HCT116 (cell line): ENCODE measurements at regions not wholly inside any gene's neighbourhood (a gene's known extent, or its start where the extent isn't known, plus 50 kb on each side); places are given as distances from the start of the nearest gene placed in this dataset.

ENCODE experiments used
- ATAC-seq: fragments of 200-7000 bp; cut with Tn5 transposase; 2 replicates; pipeline ENCODE4 v1.9.1; 2020; ENCODE audit warnings: mild to moderate bottlenecking, moderate library complexity
- BruUV-seq: library from RNA; stranded (reverse); fragments of 400-500 nt; replicated peaks from 2 replicates; lab custom pipeline; 2021; lab: Mats Ljungman, UMichigan
- CTCF ChIA-PET: fragments of 300-600 bp; sonication (Branson Sonifier 250); formaldehyde crosslinking; loops from one replicate; lab custom pipeline; 2021; ENCODE audit warnings: antibody characterized with exemption; lab: Charles Lee
- POLR2A ChIA-PET: fragments of 300-600, 350-600 bp; sonication (Branson Sonifier 250); formaldehyde crosslinking; loops from one replicate; lab custom pipeline; 2021; ENCODE audit warnings: antibody characterized with exemption; lab: Charles Lee
- RAD21 ChIA-PET, 2 experiments: fragments of 300-600 bp; sonication (Branson Sonifier 250); formaldehyde crosslinking; loops; one replicate each; lab custom pipeline; 2023; ENCODE audit warnings: low total read pairs in 2 of 2; ENCODE audit not compliant: uncharacterized antibody in 2 of 2, unreplicated experiment in 2 of 2, low non-redundant PET in 1 of 2; lab: Charles Lee
- DNase-seq: peaks from one replicate; pipeline ENCODE4 v3.0.0-alpha.2; 2010; ENCODE audit warnings: low read depth, low spot score
- H2AFZ ChIP-seq: fragments of 200-600 bp; shearing (Covaris generic), sonication (generic); 2 replicates; pipeline ENCODE4 v1.6.1; 2017; ENCODE audit warnings: low read depth, mixed run types, mixed read lengths, antibody characterized with exemption, low read length; ENCODE audit not compliant: poor library complexity, severe bottlenecking
- H3K27ac ChIP-seq: 2 replicates; pipeline ENCODE4 v1.5.1; 2012; ENCODE audit warnings: low read depth, low read length
- H3K27me3 ChIP-seq: fragments of 200-600 bp; sonication (generic); 2 replicates; pipeline ENCODE4 v1.6.1; 2016; ENCODE audit warnings: mixed run types, low read length, mixed read lengths; ENCODE audit not compliant: insufficient read depth
- H3K36me3 ChIP-seq, 2 experiments: fragments of 200-500 bp in 1 of 2; fragments of 200-600 bp in 1 of 2; sonication (Bioruptor generic) in 1 of 2; sonication (generic) in 1 of 2; 2 replicates each; pipeline versions ENCODE4 v1.5.1 to v1.6.1; 2014 to 2016; ENCODE audit warnings: low read length in 2 of 2, inconsistent platforms in 1 of 2, mixed read lengths in 1 of 2, mixed run types in 1 of 2; ENCODE audit not compliant: insufficient read depth in 2 of 2, control insufficient read depth in 1 of 2
- H3K4me1 ChIP-seq, 2 experiments: fragments of 200-600 bp in 1 of 2; sonication (generic) in 1 of 2; 2 replicates each; pipeline versions ENCODE4 v1.5.1 to v1.6.1; 2012 to 2017; ENCODE audit warnings: low read length in 2 of 2, inconsistent platforms in 1 of 2, mild to moderate bottlenecking in 1 of 2, mixed read lengths in 1 of 2, mixed run types in 1 of 2, moderate library complexity in 1 of 2; ENCODE audit not compliant: insufficient read depth in 2 of 2, control insufficient read depth in 1 of 2
- H3K4me2 ChIP-seq: fragments of 200-600 bp; sonication (generic); 2 replicates; pipeline ENCODE4 v1.6.1; 2017; ENCODE audit warnings: mixed run types, low read length, mixed read lengths
- H3K4me3 ChIP-seq, 2 experiments: fragments of 200-600 bp in 1 of 2; sonication (generic) in 1 of 2; replicated peaks in 1 of 2; 2 replicates each; pipeline ENCODE4 v1.5.1; 2011 to 2016; ENCODE audit warnings: low read length in 2 of 2, control low read depth in 1 of 2, low read depth in 1 of 2, mild to moderate bottlenecking in 1 of 2, mixed read lengths in 1 of 2, mixed run types in 1 of 2
- H3K79me2 ChIP-seq: fragments of 200-600 bp; sonication (generic); 2 replicates; pipeline ENCODE4 v1.6.1; 2017; ENCODE audit warnings: mild to moderate bottlenecking, mixed run types, low read length, moderate library complexity, mixed read lengths; ENCODE audit not compliant: insufficient read depth
- H3K9ac ChIP-seq: fragments of 200-600 bp; sonication (generic); 2 replicates; pipeline ENCODE4 v1.6.1; 2016; ENCODE audit warnings: low read length, mixed read lengths
- H3K9me2 ChIP-seq: fragments of 200-600 bp; sonication (generic), shearing (Covaris generic); 2 replicates; pipeline ENCODE4 v1.6.1; 2017; ENCODE audit warnings: mixed run types, mild to moderate bottlenecking, moderate library complexity; ENCODE audit not compliant: insufficient read depth
- H3K9me3 ChIP-seq, 2 experiments: fragments of 200-500 bp in 1 of 2; fragments of 200-600 bp in 1 of 2; sonication (Bioruptor generic) in 1 of 2; sonication (generic) in 1 of 2; 2 replicates each; pipeline ENCODE4 v1.6.1; 2014 to 2017; ENCODE audit warnings: low read length in 2 of 2, mixed read lengths in 2 of 2, inconsistent platforms in 1 of 2, low read depth in 1 of 2, mild to moderate bottlenecking in 1 of 2, mixed run types in 1 of 2, moderate library complexity in 1 of 2; ENCODE audit not compliant: control insufficient read depth in 1 of 2, insufficient read depth in 1 of 2
- H4K20me1 ChIP-seq: fragments of 200-600 bp; sonication (generic), shearing (Covaris generic); 2 replicates; pipeline ENCODE4 v1.6.1; 2017; ENCODE audit warnings: mixed run types, mild to moderate bottlenecking, moderate library complexity; ENCODE audit not compliant: insufficient read depth
- EGR1 ChIP-seq: IDR thresholded peaks from 2 replicates; pipeline ENCODE4 v1.6.1; 2012; ENCODE audit warnings: low read depth
- MAX ChIP-seq: IDR thresholded peaks from 2 replicates; pipeline ENCODE4 v1.6.1; 2012
- POLR2AphosphoS5 ChIP-seq: IDR thresholded peaks from 2 replicates; pipeline ENCODE4 v1.6.1; 2011; ENCODE audit warnings: mild to moderate bottlenecking, low read depth, low read length, moderate library complexity
- SIN3A ChIP-seq: IDR thresholded peaks from 2 replicates; pipeline ENCODE4 v1.6.1; 2012; ENCODE audit warnings: low read depth
- SRF ChIP-seq: IDR thresholded peaks from 2 replicates; pipeline ENCODE4 v1.6.1; 2012; ENCODE audit warnings: low read depth
- ZFX ChIP-seq: fragments of 450-650 bp; IDR thresholded peaks from 2 replicates; pipeline ENCODE4 v1.6.1; 2017
- ZNF274 ChIP-seq: fragments of 200-500 bp; sonication (Bioruptor generic); IDR thresholded peaks from 2 replicates; pipeline ENCODE4 v1.6.1; 2014; ENCODE audit warnings: mild to moderate bottlenecking, low read depth, low read length, inconsistent platforms
- intact Hi-C: fragments of 100-400 bp; cut with micrococcal nuclease; formaldehyde crosslinking; loops from 2 replicates; pipeline ENCODE4 v1.10.0; 2022
- TF ChIP-seq, protein P1 (sequence below), 3 experiments: fragments of 200-600 bp in 1 of 3; sonication (generic) in 1 of 3; IDR thresholded peaks in 2 of 3; conservative IDR thresholded peaks in 1 of 3; 2 replicates each; pipeline ENCODE4 v1.5.1; 2012 to 2017; ENCODE audit warnings: low read depth in 2 of 3, low read length in 2 of 3, antibody characterized with exemption in 1 of 3, borderline replicate concordance in 1 of 3, control low read depth in 1 of 3, mild to moderate bottlenecking in 1 of 3, mixed read lengths in 1 of 3, mixed run types in 1 of 3, moderate library complexity in 1 of 3; ENCODE audit not compliant: insufficient read depth in 1 of 3
- TF ChIP-seq, protein P2 (sequence below): IDR thresholded peaks from 2 replicates; pipeline ENCODE4 v1.6.1; 2012; ENCODE audit warnings: low read depth

- Histone ChIP-seq H3K36me3 (no peaks in the 10 kb centered on the region), H3K27ac (no peak overlapping the region), H3K4me3 (no peak overlapping the region), H3K4me1 (no peaks in the 10 kb centered on the region), H2AFZ (no peak overlapping the region), H3K4me2 (no peak overlapping the region), H3K9me3 (no peaks in the 10 kb centered on the region), H3K27me3 (no peaks in the 10 kb centered on the region), H3K9me2 (no peaks in the 10 kb centered on the region), H3K79me2 (no peaks in the 10 kb centered on the region), H4K20me1 (no peaks in the 10 kb centered on the region), H3K9ac (no peak overlapping the region)
- no peak for DNase-seq
- CTCF ChIA-PET: no interaction called here
- ATAC-seq: no peak
- TF ChIP-seq SRF (no peak), MAX (no peak), EGR1 (no peak), POLR2AphosphoS5 (no peak), ZFX (no peak)
- TF ChIP-seq, protein P1, sequence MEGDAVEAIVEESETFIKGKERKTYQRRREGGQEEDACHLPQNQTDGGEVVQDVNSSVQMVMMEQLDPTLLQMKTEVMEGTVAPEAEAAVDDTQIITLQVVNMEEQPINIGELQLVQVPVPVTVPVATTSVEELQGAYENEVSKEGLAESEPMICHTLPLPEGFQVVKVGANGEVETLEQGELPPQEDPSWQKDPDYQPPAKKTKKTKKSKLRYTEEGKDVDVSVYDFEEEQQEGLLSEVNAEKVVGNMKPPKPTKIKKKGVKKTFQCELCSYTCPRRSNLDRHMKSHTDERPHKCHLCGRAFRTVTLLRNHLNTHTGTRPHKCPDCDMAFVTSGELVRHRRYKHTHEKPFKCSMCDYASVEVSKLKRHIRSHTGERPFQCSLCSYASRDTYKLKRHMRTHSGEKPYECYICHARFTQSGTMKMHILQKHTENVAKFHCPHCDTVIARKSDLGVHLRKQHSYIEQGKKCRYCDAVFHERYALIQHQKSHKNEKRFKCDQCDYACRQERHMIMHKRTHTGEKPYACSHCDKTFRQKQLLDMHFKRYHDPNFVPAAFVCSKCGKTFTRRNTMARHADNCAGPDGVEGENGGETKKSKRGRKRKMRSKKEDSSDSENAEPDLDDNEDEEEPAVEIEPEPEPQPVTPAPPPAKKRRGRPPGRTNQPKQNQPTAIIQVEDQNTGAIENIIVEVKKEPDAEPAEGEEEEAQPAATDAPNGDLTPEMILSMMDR (IDR thresholded peaks at IDR 0.05 in 2 of 3, conservative IDR thresholded peaks at IDR 0.05 in 1 of 3; ENCODE audit: borderline replicate concordance in 1 of 3, insufficient read depth in 1 of 3, low read depth in 2 of 3, low read length in 2 of 3): no peak
- intact Hi-C loops: no loop called here
- POLR2A ChIA-PET: no interaction called here
- RAD21 ChIA-PET: no interaction called here
- no TSS peak for BruUV-seq
Measured at GRCh38 chr4:129994715-129995114, 898.8 kb downstream of the C4orf33 start.

DNA sequence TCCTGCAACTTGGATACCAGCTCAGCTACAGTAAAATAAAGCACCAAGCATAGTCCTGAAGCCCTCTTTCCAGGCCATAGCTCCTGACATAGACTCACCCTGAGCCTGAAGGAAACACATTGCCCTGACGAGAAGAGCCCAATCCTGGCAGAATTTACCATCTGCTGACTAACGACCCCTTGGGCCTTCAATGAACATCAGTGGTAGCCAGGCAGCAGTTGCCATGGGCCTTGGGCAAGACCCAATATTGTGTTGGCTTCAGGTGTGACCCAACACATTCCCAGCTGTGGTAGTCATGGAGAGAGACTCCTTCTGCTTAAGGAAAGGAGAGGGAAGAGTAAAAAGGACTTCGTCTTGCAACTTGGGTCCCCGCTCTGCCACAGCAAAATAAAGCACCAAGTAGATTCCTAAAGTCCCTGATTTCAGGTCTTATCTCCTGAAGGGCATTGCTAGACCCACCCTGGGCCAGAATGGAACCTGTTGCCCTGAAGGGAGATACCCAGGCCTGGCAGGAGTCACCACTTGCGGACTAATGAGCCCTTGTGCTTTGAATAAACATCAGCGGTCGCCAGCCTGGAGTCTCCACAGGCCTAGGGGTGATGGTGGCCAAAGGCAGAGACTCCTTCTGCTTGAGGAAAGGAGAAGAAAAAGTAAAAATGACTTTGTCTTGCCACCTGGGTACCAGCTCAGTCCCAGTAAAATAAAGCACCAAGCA is 902.6 kb downstream of the C4orf33 start:
- no peak for DNase-seq
- RAD21 ChIA-PET: no interaction called here
- no peaks in the 10 kb centered on the region for H3K4me1 ChIP-seq
- H3K9ac ChIP-seq: no peak overlapping the region
- no peak for ATAC-seq
- no TSS peak for BruUV-seq
- H3K4me2 ChIP-seq: no peak overlapping the region
- intact Hi-C loops: no loop called here
- H3K79me2 ChIP-seq: no peaks in the 10 kb centered on the region
- H3K36me3 ChIP-seq: no peaks in the 10 kb centered on the region
- TF ChIP-seq, protein P2, sequence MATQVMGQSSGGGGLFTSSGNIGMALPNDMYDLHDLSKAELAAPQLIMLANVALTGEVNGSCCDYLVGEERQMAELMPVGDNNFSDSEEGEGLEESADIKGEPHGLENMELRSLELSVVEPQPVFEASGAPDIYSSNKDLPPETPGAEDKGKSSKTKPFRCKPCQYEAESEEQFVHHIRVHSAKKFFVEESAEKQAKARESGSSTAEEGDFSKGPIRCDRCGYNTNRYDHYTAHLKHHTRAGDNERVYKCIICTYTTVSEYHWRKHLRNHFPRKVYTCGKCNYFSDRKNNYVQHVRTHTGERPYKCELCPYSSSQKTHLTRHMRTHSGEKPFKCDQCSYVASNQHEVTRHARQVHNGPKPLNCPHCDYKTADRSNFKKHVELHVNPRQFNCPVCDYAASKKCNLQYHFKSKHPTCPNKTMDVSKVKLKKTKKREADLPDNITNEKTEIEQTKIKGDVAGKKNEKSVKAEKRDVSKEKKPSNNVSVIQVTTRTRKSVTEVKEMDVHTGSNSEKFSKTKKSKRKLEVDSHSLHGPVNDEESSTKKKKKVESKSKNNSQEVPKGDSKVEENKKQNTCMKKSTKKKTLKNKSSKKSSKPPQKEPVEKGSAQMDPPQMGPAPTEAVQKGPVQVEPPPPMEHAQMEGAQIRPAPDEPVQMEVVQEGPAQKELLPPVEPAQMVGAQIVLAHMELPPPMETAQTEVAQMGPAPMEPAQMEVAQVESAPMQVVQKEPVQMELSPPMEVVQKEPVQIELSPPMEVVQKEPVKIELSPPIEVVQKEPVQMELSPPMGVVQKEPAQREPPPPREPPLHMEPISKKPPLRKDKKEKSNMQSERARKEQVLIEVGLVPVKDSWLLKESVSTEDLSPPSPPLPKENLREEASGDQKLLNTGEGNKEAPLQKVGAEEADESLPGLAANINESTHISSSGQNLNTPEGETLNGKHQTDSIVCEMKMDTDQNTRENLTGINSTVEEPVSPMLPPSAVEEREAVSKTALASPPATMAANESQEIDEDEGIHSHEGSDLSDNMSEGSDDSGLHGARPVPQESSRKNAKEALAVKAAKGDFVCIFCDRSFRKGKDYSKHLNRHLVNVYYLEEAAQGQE: no peak
- TF ChIP-seq SIN3A (no peak), ZNF274 (no peak), POLR2AphosphoS5 (no peak), ZFX (no peak)
- H3K27ac ChIP-seq: no peak overlapping the region
- CTCF ChIA-PET: no interaction called here
- POLR2A ChIA-PET: no interaction called here
- no peak overlapping the region for H2AFZ ChIP-seq
- no peaks in the 10 kb centered on the region for H3K9me2 ChIP-seq
- no peaks in the 10 kb centered on the region for H4K20me1 ChIP-seq
- H3K27me3 ChIP-seq: no peaks in the 10 kb centered on the region
- H3K9me3 ChIP-seq: no peaks in the 10 kb centered on the region
- no peak overlapping the region for H3K4me3 ChIP-seq
